ENCODE measurements at regions not wholly inside any gene's neighbourhood (a gene's known extent, or its start where the extent isn't known, plus 50 kb on each side); places are given as distances from the start of the nearest gene placed in this dataset.

DNA sequence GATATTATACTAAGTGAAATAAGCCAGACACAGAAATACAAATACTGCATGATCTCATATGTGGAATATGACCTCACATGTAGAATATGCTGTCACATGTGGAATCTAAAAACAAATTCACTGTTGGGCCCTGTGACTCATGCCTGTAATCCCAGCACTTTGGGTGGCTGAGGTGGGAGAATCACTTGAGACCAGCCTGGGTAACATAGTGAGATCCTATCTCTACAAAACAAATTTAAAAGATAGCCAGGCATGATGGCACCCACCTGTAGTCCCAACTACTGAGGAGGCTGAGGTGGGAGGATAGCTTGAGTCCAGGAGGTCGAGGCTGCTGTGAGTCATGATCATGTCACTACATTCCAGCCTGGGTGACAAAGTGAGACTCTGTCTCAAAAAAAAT lies 160.3 kb downstream of the PTEN start:
- DNase-seq = no peak

DNA sequence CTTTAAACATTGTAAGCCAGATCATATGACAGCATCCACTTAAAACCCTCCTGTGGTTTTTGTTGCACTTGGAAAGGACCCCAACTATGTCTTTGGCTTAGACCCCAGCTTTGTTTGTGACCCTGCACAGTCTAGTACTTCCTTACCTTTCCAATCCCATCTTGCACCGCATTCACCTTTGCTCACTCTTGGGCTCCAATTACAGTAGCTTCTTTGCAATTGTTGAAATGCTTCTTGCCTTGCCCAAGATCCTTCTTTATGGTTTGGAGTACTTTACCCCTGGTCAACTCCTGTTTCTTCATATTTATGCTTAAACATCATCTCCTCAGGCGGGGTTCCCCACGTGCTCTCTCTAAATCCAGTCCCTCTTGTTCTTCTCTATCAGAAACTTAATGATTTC lies 162.6 kb downstream of the PTEN start:
- no peak for DNase-seq

DNA sequence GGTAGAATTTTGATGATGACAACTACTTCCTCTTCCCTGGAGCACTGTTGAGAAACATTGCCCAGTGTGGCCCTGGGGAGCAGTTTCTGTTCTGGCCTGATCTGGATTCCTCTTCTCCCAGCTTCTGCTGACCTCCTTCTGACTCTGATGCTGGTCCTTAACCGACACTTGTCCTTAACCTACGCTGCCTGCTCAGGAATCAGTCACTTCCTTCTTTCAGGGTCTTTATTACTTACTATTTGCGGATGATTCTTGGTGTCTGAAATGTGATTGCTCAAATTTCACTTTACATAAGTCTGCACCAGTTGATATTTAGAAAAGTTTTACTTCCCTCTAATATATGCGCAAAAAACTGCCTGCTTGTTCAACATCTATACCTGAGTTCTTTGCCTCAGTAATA lies 164.1 kb downstream of the PTEN start:
- DNase-seq = no peak

DNA sequence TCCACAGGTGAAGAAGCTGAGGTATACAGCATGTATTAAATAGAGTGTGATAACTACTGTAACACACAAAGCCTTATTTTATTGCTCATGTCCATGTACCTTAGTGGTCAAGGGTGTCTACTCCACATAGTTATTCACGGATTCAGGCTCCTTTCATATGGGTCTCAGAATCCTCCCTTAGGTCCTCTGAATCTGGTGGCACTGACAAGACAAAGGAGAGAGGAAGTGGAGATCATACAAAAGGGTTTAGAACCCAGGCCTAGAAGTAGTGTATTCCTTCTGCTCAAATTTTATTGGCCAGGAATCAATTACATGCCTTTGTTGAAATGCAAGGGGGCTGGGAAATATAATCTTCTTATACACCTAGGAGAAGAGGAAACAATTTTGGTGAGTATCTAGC lies 164.6 kb downstream of the PTEN start:
- no peak for DNase-seq

DNA sequence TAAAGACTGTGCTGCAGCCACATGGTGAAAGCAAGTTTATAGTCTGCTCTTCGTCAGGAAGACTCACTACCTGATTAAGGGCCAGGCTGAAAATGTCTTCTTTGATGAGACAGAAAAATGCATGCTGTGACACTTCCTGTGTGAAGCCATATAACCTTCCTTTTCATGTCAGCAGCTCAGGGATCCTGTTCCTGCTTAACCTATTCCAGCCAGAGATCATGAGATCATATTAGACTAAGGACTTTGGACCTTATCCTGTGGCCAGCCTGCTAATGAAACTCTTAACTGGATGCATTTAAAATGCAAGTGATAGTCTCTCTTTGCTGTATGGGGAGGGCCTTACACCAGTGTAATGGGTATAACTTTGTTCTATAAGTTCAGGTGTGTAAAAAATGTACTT lies 165.2 kb downstream of the PTEN start:
- DNase-seq = no peak

DNA sequence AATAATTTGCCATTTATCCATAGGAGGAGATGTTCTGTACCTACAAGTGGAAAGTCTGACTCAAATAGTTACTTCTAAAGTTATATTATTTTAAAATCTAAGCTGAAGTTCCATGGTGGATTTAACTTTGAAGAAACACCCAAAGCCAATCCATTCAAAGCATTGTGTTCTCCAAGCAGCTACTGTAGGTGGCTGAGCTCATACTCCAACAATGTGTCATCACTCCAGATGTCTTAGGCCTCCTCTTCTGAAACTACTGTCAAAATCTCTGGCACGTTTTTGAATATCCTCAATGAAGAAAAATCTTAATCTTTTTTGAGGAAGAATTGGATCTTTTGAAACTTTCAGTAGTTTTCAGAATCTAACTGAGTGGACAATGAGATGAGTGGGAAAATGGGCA lies 169.1 kb downstream of the PTEN start:
- no peak for DNase-seq

DNA sequence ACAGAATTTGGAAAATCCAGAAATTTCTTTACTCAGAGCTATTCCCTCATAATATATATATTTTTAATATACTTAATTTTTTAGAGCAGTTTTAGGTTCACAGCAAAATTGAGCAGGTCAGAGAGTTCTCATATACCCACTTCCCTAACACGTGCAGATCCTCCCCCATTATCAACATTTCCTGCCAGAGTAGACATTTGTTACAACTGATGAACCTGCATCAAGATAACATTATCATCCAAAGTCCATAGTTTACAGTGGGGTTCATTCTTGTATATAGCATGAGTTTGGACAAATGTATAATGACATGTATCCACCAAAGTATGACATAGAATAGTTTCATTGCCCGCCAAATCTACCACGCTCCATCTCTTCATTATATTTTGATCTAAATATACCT lies 170.0 kb downstream of the PTEN start:
- DNase-seq = no peak

DNA sequence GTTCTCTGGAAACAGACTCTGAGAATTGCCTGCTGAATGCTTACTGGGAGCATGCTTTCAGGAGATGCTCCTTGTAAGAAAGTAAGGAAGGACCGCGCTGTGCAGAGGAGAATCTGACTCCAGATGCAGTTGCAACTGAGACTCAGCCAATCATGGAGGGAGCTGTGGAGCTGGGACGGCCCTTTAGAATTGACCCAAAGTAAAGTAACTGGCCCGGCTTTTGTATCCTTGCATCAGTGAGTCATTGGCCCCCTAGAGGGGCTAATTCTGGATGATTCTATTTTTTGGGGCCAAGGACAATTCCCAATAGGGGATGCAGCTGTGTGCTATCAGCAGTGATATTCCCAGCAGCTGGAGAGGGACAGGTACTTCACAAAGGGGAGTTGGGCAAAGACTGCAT lies 170.4 kb downstream of the PTEN start:
- no peak for DNase-seq

DNA sequence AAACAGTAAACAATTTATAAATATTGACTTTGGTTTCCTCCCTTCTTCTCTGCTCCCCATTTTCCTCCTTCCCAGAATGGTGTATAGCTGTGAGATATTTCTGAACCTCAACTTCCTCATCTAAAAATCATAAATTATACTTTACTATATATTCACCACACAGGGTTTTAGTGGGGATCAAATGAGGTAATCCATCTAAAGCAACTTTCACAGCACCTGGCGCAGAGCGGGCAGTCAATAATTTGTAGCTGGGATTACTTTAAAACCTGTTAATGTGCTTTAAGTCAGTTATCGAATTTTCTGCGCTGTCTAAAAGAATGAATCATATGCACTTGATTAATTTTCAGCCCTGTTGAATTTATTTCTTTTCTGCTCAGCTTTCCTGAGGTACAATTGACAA lies 172.7 kb downstream of the PTEN start:
- DNase-seq = no peak

DNA sequence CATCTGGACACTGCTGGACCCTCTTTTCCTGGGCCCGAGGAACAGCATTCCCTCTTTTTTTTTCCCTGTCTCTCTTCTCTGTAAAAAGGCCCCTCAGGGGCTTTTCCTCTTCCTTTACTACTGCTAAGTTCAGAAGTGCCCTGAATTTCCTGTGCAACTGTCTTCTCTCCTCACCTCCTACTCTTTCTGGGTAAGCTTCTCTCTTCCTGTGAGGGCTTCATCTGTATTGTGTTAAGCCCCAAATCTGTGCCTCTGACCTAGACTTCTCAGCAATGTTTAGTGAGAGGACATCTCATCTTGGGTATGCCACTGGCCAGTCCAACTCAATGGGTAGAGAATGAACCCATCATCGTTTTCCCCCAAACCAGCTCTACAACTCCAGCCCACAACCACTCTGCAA lies 174.2 kb downstream of the PTEN start:
- DNase-seq = no peak

DNA sequence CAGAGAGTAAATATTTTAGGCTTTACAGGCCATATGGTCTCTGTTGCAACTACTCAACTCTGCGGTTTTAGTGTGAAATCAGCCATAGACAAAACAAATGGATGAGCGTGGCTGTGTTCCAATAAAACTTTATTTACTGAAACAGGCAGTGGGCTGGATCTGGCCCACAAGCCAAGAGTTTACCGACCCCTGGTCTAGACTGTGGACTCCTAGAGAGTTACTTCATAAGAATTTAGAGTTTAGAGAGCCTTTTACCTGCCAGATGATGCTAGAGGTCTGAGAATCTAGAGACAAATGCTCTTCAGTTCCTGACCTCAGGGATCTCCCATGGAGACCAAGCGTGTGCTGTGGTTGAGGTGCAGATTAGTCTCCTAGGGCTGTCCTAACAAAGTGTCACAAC lies 174.8 kb downstream of the PTEN start:
- no peak for DNase-seq

DNA sequence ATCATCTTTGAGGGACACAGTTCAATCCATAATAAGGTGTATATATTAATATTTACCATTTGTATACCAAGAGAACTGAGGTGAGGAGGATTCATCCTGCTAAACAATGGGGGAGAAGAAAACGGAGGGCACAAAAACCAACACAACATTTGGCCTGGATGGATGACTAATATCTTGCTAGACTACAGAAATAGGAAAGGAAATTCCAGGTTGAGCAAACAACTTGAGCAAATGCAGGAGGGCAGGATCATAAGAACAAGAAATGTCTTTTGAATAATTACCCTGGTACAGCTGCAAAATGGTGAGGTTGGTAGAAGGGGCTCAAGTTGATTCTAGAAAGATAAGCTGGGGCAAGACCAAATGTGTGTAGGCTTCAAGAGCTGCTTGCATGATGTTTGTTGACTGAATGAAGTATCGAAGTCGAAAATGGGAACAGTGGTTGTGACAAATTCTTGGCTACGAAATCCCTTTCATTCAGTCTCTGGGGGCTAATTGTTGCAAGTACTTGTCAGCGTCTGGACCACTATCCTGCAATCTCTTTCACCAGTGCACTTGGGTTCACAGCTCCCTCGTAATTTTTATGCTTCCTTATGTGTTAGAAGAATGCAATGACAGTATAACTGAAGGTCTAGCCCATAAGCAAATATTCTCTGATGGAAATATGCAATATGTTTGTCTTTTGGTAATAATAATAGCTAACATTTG lies 176.2 kb downstream of the PTEN start:
- no peak for DNase-seq

DNA sequence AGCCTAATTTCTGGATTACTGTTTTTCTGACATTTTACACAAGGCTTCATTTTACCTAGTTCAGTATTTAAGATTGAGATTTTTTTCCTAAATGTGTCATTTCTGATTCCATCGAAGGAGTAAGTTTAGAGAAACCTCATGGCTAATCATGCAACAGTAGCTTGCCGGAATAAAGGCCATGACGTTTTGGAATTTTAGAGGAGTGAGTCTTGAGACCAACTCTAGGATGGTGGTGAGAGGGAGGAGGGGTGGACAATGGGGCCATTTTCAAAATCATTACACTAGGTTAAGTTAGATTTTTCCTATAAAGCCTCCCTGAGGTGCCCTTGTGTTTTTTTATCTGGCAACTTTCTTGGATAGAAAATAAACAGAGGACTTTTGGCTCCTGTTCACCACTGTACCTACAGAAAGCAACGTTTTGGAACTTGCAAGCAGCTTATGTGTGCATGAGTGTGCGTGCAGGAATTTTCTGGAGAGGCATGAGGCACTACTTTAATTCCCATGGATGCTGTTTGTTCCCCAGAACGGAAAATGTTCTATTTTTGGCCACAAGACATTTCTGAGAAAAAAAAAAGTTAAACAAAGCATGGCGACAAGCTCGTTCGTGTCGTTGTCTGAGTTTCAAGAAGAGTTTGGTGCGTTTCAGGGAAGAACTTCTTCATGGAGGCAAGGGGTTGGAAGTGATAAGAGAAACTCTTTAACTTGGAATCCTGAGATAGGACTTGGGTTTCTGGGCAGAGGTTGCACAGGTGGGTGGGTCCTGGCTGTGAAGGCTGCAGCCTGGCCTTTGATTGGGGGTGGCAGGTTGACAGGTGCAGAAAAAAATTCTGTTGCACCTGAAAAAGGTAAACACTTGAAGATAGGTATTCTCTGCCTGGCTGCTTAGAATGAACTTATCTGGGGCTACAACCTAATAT lies 178.1 kb downstream of the PTEN start:
- DNase-seq = no peak

DNA sequence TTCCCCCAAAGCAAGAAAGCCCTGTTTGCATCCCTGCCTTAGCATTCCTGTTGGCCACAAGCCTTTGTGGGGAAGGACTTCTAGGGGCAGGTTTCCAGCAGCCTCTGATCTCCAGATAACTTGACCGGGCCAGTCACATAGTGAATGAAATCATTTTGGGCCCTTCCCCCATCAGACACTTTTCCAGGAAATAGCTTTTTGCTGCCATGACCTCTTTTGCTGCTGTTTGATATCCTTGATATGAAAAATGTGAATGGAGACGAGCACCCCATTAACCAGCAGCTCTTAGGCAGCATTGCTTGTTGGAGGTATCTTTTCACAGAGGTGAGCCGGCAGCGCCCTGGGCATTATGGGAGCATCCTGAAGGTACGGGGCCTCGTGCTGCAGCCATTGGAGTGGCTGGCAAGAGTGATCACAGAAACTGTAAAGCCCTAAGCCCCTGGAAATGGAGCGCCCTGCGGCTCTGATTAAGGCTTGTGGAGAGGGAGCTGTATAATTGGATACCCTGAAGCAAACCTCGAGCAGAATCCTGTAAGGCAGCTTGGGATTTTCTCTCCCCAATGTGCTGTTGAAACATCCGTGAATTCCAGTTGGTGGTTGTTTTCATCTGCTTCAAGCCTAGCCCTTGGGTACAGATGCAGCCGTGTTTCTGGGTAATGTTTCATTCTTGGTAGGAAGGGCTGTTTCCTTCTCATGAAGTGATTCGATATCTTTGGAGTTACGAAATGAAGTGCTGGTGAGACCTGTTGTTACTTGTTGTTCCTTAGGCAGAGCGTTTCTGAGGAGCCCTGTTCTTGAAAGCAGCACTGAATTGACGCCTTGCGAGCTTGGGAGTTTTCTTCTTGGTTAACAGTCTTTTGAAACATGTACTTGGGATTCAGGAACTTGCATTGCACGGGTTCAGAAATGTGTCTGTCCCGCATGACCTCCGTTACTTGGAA lies 179.0 kb downstream of the PTEN start:
- peak; percentile 10 for DNase-seq

DNA sequence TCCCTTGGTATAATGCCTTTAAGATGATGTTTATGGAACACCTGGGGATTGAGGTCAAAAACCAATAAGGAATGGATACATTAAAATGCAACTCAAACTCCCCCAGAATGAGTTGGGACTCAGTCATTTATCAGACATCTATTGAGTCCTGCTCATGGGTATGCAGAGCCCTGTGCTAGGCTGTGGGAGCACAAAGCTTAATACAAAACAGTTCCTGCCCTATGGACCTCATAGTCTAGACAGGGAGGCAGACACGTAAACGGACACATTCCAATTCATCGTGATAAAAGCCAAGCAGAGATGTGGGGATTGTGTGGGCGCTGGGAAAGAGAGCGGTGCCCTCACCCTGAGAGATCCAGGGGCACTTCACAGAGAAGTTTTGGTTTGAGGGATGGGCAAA lies 181.7 kb downstream of the PTEN start:
- no peak for DNase-seq

DNA sequence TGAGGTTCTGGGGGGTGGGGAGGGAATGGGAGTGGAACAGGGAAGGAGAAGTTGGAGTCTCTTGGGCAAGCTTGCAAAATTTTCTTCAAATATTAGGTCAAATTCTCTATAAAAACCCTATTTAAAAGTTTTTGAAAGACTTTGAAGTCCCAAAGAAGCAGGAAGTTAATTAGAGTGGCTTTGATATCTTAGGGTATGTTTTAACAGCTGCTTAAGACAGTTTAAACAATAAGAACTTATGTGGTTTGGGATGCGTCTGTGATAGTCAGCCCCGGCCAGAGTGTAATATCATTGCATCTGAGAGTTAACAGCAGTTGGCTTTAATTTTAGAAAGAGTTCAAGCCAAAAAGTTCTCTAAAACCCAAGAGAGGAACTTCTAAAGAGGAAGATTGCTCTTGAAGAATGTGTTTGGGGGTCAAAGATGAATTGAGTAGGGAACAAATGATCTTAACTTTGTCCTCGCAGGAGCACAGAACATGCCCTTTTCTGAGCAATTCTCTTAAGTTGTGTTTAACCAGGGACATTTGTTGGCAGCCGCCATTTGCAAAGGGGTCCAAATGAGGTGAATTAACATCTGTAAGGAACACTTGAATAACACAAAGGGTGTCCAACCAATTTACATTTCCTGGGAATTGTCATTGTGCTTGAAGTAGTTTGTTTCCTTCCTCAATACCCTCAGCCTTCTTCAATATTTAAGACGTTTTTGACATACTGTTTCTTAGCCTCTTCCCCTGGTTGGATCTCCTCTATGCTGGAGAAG lies 182.4 kb downstream of the PTEN start:
- peak; percentile 7 for DNase-seq

DNA sequence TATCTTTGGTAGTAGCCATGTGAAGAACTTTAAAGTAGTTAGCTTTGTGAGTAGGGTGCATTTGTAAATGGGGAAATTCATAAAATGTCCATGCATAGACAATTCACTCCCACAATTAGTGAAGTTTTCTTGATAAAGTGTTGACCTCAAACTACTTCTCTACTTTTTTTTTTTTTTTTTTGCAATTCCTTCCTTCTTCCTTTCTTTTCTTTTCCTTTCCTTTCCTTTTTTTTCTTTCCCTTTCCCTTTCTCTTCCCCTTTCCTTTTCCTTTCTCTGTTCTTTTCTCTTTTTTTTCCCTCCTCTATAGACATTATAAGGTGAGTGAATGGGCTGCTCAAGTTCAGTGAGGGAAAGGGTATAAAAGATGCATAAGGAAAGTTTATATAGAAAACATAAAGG lies 184.2 kb downstream of the PTEN start:
- DNase-seq = no peak

DNA sequence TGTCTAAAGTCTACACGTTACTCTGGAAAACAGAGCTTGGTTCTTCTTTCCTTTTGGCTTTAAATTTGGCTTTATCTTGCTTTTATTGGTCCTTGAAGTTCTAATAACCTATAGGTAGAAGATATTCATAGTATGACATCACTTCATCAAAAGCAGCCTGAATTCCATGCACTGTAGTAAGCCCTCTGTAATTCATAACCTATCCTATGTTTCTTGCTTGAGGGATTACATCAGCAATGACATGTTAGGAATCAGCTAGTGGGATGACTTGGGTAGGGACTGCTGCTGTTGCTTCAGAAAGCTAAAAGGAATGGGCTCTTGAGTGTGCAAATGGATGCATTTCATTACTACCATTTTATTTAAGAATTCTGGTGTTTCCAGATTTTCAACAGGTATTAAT lies 184.9 kb downstream of the PTEN start:
- DNase-seq = no peak

DNA sequence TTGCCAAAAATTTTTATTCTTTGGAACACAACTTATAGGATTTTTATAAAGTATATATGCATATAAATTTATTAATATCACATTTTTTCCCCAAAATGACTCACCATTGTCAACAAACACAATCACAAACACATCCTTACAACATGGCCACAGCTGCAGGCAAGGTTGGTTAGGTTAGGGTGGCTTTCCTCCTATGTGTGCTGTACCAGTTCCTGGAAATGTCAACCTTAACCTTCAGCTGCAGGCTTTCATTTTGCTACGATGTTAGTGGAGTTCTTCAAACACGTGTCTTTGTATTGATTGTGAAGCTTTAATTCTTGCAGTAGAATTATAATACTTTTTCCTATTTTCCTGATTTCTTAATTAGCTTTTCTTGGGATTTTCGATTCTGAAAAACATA lies 185.8 kb downstream of the PTEN start:
- DNase-seq = no peak

DNA sequence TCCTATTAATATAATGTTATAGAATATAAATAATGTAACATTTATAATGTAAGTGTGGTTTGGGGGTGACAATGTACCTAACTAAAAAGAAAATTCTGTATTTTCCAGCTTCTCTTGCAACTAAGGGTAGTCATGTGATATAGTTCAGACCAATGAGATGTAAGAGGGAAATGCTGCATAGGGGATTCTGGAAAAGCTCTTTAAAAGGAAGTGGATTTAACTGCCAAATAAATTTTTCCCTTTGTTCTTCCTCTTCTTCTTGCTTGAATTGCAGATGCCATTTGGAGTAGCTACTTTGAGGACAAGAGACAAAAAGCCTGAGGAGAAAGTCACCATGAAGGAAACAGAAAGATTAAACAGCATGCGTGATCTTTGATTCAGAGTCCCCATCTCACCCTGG lies 194.3 kb downstream of the PTEN start:
- no peak for DNase-seq

DNA sequence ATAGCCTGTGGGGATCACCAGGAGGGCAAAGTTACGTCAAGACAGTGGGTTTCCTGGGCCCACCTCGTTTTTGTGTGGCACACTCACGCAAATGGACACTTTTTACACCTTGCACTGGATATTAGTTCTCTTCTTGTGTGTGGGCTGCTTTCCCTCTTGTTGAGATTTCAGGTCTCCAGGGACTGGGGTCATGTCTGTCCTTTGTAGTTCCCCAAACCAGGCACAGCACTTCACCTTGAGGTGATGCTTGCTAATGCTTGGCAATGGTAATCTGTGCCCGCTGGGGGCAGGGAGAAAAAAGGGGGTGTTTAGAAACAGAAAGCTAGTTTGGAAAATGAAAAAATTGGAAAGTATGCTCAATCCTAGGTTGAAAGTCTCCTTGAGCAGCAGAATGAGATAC lies 195.3 kb downstream of the PTEN start:
- no peak for DNase-seq

DNA sequence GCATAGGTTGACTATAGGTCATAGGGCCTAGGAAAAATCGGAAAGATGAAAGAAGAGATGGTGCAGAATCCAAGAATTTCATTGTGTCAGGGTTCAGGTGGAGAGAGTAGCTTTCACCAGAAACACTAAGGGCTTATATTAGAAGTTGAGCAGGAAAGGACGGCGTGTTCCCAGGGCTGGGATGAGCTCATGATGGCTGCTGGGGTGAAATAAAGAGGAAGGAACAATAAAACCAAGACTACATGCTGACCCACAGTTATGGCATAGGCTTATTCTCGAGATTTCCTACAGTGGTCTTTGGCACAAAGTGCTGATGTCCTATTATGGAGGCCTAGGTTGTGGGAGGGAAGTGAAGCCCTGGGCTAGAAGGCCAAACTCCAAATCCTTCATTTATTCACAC lies 195.8 kb downstream of the PTEN start:
- no peak for DNase-seq

DNA sequence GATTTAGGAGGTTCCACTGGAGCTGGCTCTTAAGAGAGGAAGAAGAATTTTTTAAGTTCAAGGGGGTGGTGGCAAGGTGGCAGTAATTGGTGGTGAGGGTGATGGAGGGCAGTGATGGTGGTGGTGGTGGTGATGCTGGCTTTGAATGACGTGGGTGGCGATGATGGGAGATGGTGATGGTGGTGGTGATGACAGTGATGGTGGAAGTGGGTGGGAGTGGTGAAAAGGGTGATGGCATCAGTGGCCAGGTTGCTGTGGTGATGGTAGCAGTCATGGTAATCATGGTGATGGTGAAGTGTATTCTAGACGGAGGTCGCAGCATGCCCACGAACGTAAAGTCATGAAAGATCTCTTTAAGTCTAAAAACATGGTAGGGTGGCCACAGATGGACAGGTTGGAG lies 197.3 kb downstream of the PTEN start:
- DNase-seq = no peak

Measured in hematopoietic multipotent progenitor cell treated with erythropoietin and hydrocortisone succinate and interleukin-3 and kit ligand, for 8 days (in vitro differentiated cells).